Naive thymus-derived CD4-positive, alpha-beta T cell (primary cell): ENCODE measurements at regions not wholly inside any gene's neighbourhood (a gene's known extent, or its start where the extent isn't known, plus 50 kb on each side); places are given as distances from the start of the nearest gene placed in this dataset.
"Not testable (repeated sequence)": the region's sequence is repeated elsewhere in the genome, so short reads cannot be mapped to it uniquely, and the experiment has no call there.

Experiments used
- ATAC-seq: fragments of 150-1000 bp; cut with Tn5 transposase; 2 replicates; pipeline ENCODE4 v1.10.0; 2021; ENCODE audit warnings: mild to moderate bottlenecking, moderate library complexity
- CTCF ChIA-PET: fragments of 350-600 bp; sonication (Branson Sonifier 250); formaldehyde crosslinking; loops from one replicate; lab custom pipeline; 2021; ENCODE audit warnings: antibody characterized with exemption; lab: Charles Lee
- POLR2A ChIA-PET: fragments of 350-600 bp; sonication (Branson Sonifier 250); formaldehyde crosslinking; loops from one replicate; lab custom pipeline; 2021; ENCODE audit warnings: antibody characterized with exemption, inconsistent platforms; lab: Charles Lee
- DNase-seq, 9 donors: peaks; one replicate each; pipeline versions ENCODE4 v3.0.0 to v3.0.0-alpha.2; 2020 to 2022; ENCODE audit warnings: mixed read lengths in 1 of 9
- H3K27ac ChIP-seq: one replicate; pipeline ENCODE4 v1.7.0; 2013; ENCODE audit warnings: mild to moderate bottlenecking, low read depth, low read length, moderate library complexity
- H3K27me3 ChIP-seq, 2 donors: one replicate each; pipeline ENCODE4 v1.7.0; 2013; ENCODE audit warnings: low read length in 2 of 2, mild to moderate bottlenecking in 2 of 2, moderate library complexity in 2 of 2; ENCODE audit not compliant: control insufficient read depth in 2 of 2, insufficient read depth in 2 of 2
- H3K36me3 ChIP-seq, 3 experiments: 1 replicate in 2 of 3; 2 replicates in 1 of 3; pipeline ENCODE4 v1.7.0; 2013; ENCODE audit warnings: low read length in 3 of 3, mild to moderate bottlenecking in 3 of 3, moderate library complexity in 1 of 3; ENCODE audit not compliant: insufficient read depth in 3 of 3, control insufficient read depth in 2 of 3
- H3K4me1 ChIP-seq, 2 donors: one replicate each; pipeline ENCODE4 v1.7.0; 2013; ENCODE audit warnings: low read length in 2 of 2, mild to moderate bottlenecking in 2 of 2, moderate library complexity in 1 of 2; ENCODE audit not compliant: control insufficient read depth in 2 of 2, insufficient read depth in 2 of 2
- H3K4me3 ChIP-seq: 2 replicates; pipeline ENCODE4 v1.7.0; 2013; ENCODE audit warnings: mild to moderate bottlenecking, low read length
- H3K9me3 ChIP-seq, 3 experiments: 1 replicate in 2 of 3; 2 replicates in 1 of 3; pipeline ENCODE4 v1.7.0; 2013; ENCODE audit warnings: low read length in 3 of 3; ENCODE audit not compliant: control insufficient read depth in 2 of 3
- H3K27ac Mint-ChIP-seq, 9 donors: one replicate each; pipeline ENCODE4 v1.8.0; 2020 to 2022; ENCODE audit warnings: mixed read lengths in 9 of 9, mild to moderate bottlenecking in 8 of 9, moderate library complexity in 5 of 9, inconsistent platforms in 2 of 9
- H3K27me3 Mint-ChIP-seq, 5 donors: one replicate each; pipeline ENCODE4 v1.8.0; 2021 to 2022; ENCODE audit warnings: mixed read lengths in 5 of 5, mild to moderate bottlenecking in 1 of 5
- H3K36me3 Mint-ChIP-seq, 5 donors: one replicate each; pipeline ENCODE4 v1.8.0; 2020 to 2022; ENCODE audit warnings: mixed read lengths in 5 of 5, mild to moderate bottlenecking in 3 of 5, inconsistent platforms in 1 of 5
- H3K4me1 Mint-ChIP-seq, 7 donors: one replicate each; pipeline ENCODE4 v1.8.0; 2020 to 2022; ENCODE audit warnings: mixed read lengths in 7 of 7, mild to moderate bottlenecking in 3 of 7, inconsistent platforms in 1 of 7
- H3K4me3 Mint-ChIP-seq, 10 donors: one replicate each; pipeline ENCODE4 v1.8.0; 2020 to 2022; ENCODE audit warnings: mild to moderate bottlenecking in 10 of 10, mixed read lengths in 10 of 10, moderate library complexity in 6 of 10, inconsistent platforms in 2 of 10
- H3K9me3 Mint-ChIP-seq, 11 donors: one replicate each; pipeline ENCODE4 v1.8.0; 2020 to 2022; ENCODE audit warnings: mixed read lengths in 11 of 11, mild to moderate bottlenecking in 4 of 11, inconsistent platforms in 1 of 11, moderate library complexity in 1 of 11
- intact Hi-C, 2 donors: fragments of 100-400 bp; cut with micrococcal nuclease; formaldehyde crosslinking; loops; one replicate each; pipeline ENCODE4 v1.15.1; 2023

DNA sequence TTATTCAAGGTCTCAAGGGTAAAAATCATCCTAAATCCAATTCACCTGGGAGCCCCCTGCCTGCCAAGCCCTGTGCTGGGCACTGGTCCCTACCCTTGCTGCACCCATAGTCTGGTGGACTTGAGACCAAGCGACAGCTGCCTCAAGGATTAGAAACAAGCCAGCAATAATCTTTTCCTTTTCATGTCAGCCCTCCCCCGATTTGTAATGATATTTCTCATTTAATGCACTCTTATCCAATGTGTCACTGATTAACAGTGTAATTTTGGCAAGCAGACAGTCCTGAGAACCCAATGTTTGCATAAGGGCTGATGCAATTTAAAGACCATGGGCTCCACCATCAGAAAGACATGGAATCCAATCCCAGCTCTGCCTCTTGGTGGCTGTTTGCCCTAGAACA lies 108.9 kb downstream of the ACTL7B start:
- CTCF ChIA-PET, result no interaction called here
- Histone ChIP-seq H3K27ac (no peak overlapping the region), H3K36me3 (no peaks in the 10 kb centered on the region), H3K4me3 (no peak overlapping the region), H3K9me3 (no peaks in the 10 kb centered on the region), H3K27me3 (no peaks in the 10 kb centered on the region), H3K4me1 (no peaks in the 10 kb centered on the region)
- H3K36me3 Mint-ChIP-seq, result no peaks in the 10 kb centered on the region
- no peak overlapping the region for H3K27ac Mint-ChIP-seq
- POLR2A ChIA-PET, result no interaction called here
- peaks cover 0 to 3% (median 0%) of the 10 kb centered on the region in 5 donors for H3K27me3 Mint-ChIP-seq
- peaks cover 0 to 2% (median 0%) of the 10 kb centered on the region in 7 donors for H3K4me1 Mint-ChIP-seq
- ATAC-seq, result no peak
- DNase-seq, result no peak
- H3K4me3 Mint-ChIP-seq, result no peak overlapping the region
- intact Hi-C loops, result no loop called here
- H3K9me3 Mint-ChIP-seq, result peaks cover 0 to 3% (median 0%) of the 10 kb centered on the region in 11 donors

DNA sequence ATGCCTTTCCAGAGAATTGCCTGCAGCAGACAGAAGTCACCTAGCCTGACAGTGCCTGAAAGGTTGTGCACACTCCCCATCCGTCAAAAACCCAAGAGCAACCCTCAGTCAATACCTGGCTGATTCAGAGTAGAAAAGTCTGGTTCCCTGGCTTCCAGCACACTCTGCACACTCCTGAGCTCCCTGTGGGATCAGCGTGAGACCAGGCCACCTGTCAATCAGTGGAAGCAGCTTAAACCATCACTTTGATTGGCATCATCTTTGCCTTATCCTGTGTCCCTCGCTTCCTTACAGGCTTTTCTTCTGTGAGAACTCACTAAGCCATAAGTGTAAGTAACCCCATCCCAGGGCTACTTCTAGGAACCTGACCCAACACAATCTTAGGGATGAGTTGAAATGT lies 109.8 kb downstream of the ACTL7B start:
- Mint-ChIP-seq H3K9me3 (peaks cover 0 to 3% (median 0%) of the 10 kb centered on the region in 11 donors), H3K27me3 (peaks cover 0 to 3% (median 0%) of the 10 kb centered on the region in 5 donors), H3K27ac (no peak overlapping the region), H3K4me1 (peaks cover 0 to 2% (median 0%) of the 10 kb centered on the region in 7 donors), H3K4me3 (no peak overlapping the region), H3K36me3 (no peaks in the 10 kb centered on the region)
- ATAC-seq (no peak), DNase-seq (no peak)
- ChIA-PET POLR2A (no interaction called here), CTCF (no interaction called here)
- no peak overlapping the region for H3K4me3 ChIP-seq
- H3K27ac ChIP-seq, result no peak overlapping the region
- no peaks in the 10 kb centered on the region for H3K4me1 ChIP-seq
- H3K9me3 ChIP-seq, result no peaks in the 10 kb centered on the region
- no peaks in the 10 kb centered on the region for H3K36me3 ChIP-seq
- intact Hi-C loops, result no loop called here
- no peaks in the 10 kb centered on the region for H3K27me3 ChIP-seq

DNA sequence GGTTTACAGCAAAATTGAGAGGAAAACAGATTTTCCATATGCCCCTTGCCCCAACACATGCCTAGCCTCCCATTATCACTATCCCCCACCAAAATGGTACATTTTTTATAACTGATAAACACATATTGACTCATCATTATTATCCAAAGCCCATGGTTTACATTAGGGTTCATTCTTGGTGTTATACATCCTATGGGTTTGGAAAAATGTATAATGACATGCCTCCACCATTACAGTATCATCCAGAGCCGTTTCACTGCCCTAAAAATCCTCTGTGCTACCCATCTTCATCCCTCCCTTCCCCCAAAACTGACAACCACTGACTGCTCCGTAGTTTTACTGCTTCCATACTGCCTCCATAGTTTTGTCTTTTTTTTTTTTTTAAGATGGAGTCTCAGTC lies 111.1 kb downstream of the ACTL7B start:
- Histone ChIP-seq H3K27me3 (no peaks in the 10 kb centered on the region), H3K36me3 (no peaks in the 10 kb centered on the region), H3K9me3 (no peaks in the 10 kb centered on the region), H3K27ac (no peak overlapping the region), H3K4me1 (no peaks in the 10 kb centered on the region), H3K4me3 (no peak overlapping the region)
- no peak overlapping the region for H3K27ac Mint-ChIP-seq
- H3K9me3 Mint-ChIP-seq, result peaks cover 0 to 3% (median 0%) of the 10 kb centered on the region in 11 donors
- no peaks in the 10 kb centered on the region for H3K36me3 Mint-ChIP-seq
- ChIA-PET CTCF (no interaction called here), POLR2A (no interaction called here)
- ATAC-seq (no peak), DNase-seq (no peak)
- H3K27me3 Mint-ChIP-seq, result peaks cover 0 to 3% (median 0%) of the 10 kb centered on the region in 5 donors
- intact Hi-C loops, result no loop called here
- H3K4me3 Mint-ChIP-seq, result no peak overlapping the region
- H3K4me1 Mint-ChIP-seq, result peaks cover 0 to 2% (median 0%) of the 10 kb centered on the region in 7 donors

DNA sequence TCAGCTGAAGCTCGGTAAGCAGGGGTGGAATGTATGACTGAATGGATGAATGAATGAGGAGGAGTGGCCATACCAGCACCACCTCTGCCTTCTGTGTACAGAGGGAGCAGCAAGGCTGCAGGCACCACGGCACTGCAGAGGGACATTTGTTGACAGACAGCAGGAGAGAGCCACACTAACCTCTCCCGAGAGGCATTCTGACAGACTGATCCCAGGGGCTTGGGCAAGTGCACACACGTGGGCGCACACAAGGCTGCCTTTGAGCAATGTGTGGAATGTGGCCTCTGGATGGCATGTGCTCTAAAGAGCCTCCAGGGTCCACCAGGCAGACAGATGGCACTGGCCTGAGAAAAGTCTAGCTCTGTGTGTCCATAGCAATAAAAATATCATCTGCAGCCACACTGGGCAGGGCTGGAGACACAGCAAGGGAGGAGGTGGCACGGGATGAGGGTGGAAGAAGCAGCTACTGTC lies 111.8 kb downstream of the ACTL7B start:
- H3K4me1 ChIP-seq, result no peaks in the 10 kb centered on the region
- intact Hi-C loops, result no loop called here

DNA sequence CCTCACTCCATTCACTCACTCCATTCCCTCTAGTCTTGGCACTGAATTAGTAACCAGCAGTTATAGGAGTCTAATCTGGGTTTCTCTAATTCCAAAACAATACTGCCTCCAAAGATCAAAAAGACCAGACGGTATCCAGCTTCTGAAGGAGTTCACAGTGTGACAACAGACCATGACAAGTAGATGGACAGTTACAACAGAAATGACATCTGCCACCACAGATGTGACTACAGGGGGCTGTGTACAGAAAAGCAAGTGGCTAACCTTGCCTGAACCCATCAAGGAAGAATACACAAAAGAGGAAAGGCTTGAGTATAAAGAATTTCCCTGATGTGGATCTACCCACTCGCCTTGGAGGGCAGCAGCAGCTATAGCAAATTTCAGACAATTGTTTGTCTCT lies 112.4 kb downstream of the ACTL7B start:
- peaks cover 0 to 2% (median 0%) of the 10 kb centered on the region in 5 donors for H3K27me3 Mint-ChIP-seq
- ATAC-seq, result no peak
- CTCF ChIA-PET, result no interaction called here

More for the DNA sequence above, 111.8 kb downstream of the ACTL7B start:
- no peaks in the 10 kb centered on the region for H3K27me3 ChIP-seq
- H3K4me1 Mint-ChIP-seq, result peaks cover 0 to 2% (median 0%) of the 10 kb centered on the region in 7 donors
- peaks cover 0 to 3% (median 0%) of the 10 kb centered on the region in 11 donors for H3K9me3 Mint-ChIP-seq
- no peaks in the 10 kb centered on the region for H3K9me3 ChIP-seq
- H3K27me3 Mint-ChIP-seq, result peaks cover 0 to 3% (median 0%) of the 10 kb centered on the region in 5 donors
- POLR2A ChIA-PET, result no interaction called here
- H3K36me3 ChIP-seq, result no peaks in the 10 kb centered on the region
- no peak overlapping the region for H3K27ac ChIP-seq
- DNase-seq (no peak), ATAC-seq (no peak)
- no peak overlapping the region for H3K4me3 ChIP-seq
- no peak overlapping the region for H3K27ac Mint-ChIP-seq
- H3K36me3 Mint-ChIP-seq, result no peaks in the 10 kb centered on the region
- H3K4me3 Mint-ChIP-seq, result no peak overlapping the region
- CTCF ChIA-PET, result no interaction called here

DNA sequence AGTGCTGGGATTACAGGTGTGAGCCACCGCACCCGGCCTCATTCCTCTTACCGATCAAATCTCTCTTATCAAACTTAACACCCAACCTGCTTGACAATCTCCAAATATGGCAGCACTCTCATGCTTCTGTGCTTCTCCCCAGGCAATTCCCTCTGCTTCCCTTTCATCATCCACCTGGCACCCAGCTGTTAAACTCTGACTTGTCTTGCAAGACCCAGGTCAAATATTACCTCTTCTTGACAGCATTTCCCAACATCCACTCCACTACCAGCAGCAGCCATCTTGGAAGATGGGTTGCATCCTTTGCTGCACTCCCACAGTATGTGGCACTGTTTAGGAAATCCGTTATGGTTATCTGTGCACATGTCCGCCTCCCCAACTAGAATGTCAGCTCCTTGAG lies 113.6 kb downstream of the ACTL7B start:
- Histone ChIP-seq H3K4me1 (no peaks in the 10 kb centered on the region), H3K36me3 (no peaks in the 10 kb centered on the region), H3K27ac (no peak overlapping the region), H3K9me3 (no peaks in the 10 kb centered on the region), H3K27me3 (no peaks in the 10 kb centered on the region), H3K4me3 (no peak overlapping the region)
- ChIA-PET CTCF (no interaction called here), POLR2A (no interaction called here)
- intact Hi-C loops, result no loop called here
- ATAC-seq, result no peak
- Mint-ChIP-seq H3K4me3 (no peak overlapping the region), H3K9me3 (peaks cover 0 to 3% (median 0%) of the 10 kb centered on the region in 11 donors), H3K27me3 (peaks cover 0 to 4% (median 0%) of the 10 kb centered on the region in 5 donors), H3K4me1 (peaks cover 0 to 2% (median 0%) of the 10 kb centered on the region in 7 donors), H3K27ac (no peak overlapping the region), H3K36me3 (no peaks in the 10 kb centered on the region)
- DNase-seq, result no peak

More for the DNA sequence above, 112.4 kb downstream of the ACTL7B start:
- intact Hi-C loops, result no loop called here
- POLR2A ChIA-PET, result no interaction called here
- H3K36me3 Mint-ChIP-seq, result no peaks in the 10 kb centered on the region
- Histone ChIP-seq H3K4me3 (no peak overlapping the region), H3K36me3 (no peaks in the 10 kb centered on the region), H3K27ac (no peak overlapping the region), H3K4me1 (no peaks in the 10 kb centered on the region), H3K27me3 (no peaks in the 10 kb centered on the region), H3K9me3 (no peaks in the 10 kb centered on the region)
- no peak overlapping the region for H3K27ac Mint-ChIP-seq
- DNase-seq, result no peak
- H3K4me1 Mint-ChIP-seq, result peaks cover 0 to 2% (median 0%) of the 10 kb centered on the region in 7 donors
- no peak overlapping the region for H3K4me3 Mint-ChIP-seq
- H3K9me3 Mint-ChIP-seq, result peaks cover 0 to 3% (median 0%) of the 10 kb centered on the region in 11 donors

DNA sequence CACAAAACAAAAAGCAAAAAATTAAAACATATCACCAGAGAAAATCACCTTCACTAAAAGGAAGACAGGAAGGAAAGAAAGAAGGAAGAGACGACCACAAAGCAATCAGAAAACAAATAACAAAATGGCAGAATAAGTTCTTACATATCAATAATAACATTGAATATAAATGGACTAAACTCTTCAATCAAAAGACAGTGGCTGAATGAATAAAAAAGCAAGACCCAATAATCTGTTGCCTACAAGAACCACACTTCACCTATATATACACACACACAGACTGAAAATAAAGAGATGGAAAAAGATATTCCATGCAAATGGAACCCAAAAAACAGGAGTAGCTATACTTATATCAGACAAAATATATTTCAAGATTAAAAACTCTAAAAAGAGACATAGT lies 124.5 kb downstream of the ACTL7B start:
- ATAC-seq, DNase-seq, H3K4me3 ChIP-seq, H3K9me3 ChIP-seq, H3K27me3 ChIP-seq, H3K4me3 Mint-ChIP-seq, H3K4me1 Mint-ChIP-seq, H3K27me3 Mint-ChIP-seq, H3K36me3 Mint-ChIP-seq, H3K27ac ChIP-seq, H3K4me1 ChIP-seq, POLR2A ChIA-PET, intact Hi-C loops, CTCF ChIA-PET, H3K27ac Mint-ChIP-seq, H3K36me3 ChIP-seq: not testable (repeated sequence)
- H3K9me3 Mint-ChIP-seq, result peaks cover 0 to 32% (median 13%) of the 10 kb centered on the region in 11 donors
